ENCODE measurements at regions not wholly inside any gene's neighbourhood (a gene's known extent, or its start where the extent isn't known, plus 50 kb on each side); places are given as distances from the start of the nearest gene placed in this dataset.

DNA sequence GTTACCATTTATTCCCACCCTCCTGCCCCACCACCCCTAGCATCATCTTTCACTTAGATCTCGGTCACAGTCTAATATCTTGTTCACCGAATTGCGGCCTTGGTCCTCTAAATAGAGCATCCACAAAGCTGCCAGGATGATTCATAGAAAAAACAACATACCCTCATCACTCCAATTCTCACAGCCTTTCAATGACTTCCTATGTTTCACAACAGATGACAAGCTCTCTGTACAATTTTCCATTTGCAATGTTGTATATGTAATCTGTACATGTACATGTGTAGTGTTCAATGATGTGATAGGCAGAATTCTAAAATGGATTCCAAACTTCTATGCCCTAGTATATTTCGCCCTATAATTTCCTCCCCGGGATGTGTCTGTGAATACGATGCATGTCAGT is 675.6 kb upstream of the CELF4 start:
- no peak for TF ChIP-seq FOXP2 (optimal IDR thresholded peaks at IDR 0.05; ENCODE audit: borderline replicate concordance, extremely low read depth, extremely low read length, insufficient read depth)
- TF ChIP-seq, protein P1, sequence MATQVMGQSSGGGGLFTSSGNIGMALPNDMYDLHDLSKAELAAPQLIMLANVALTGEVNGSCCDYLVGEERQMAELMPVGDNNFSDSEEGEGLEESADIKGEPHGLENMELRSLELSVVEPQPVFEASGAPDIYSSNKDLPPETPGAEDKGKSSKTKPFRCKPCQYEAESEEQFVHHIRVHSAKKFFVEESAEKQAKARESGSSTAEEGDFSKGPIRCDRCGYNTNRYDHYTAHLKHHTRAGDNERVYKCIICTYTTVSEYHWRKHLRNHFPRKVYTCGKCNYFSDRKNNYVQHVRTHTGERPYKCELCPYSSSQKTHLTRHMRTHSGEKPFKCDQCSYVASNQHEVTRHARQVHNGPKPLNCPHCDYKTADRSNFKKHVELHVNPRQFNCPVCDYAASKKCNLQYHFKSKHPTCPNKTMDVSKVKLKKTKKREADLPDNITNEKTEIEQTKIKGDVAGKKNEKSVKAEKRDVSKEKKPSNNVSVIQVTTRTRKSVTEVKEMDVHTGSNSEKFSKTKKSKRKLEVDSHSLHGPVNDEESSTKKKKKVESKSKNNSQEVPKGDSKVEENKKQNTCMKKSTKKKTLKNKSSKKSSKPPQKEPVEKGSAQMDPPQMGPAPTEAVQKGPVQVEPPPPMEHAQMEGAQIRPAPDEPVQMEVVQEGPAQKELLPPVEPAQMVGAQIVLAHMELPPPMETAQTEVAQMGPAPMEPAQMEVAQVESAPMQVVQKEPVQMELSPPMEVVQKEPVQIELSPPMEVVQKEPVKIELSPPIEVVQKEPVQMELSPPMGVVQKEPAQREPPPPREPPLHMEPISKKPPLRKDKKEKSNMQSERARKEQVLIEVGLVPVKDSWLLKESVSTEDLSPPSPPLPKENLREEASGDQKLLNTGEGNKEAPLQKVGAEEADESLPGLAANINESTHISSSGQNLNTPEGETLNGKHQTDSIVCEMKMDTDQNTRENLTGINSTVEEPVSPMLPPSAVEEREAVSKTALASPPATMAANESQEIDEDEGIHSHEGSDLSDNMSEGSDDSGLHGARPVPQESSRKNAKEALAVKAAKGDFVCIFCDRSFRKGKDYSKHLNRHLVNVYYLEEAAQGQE (IDR thresholded peaks at IDR 0.05; ENCODE audit: insufficient read depth in 1 of 2, low read depth in 2 of 2, low read length in 2 of 2): no peak
- no peak for TF ChIP-seq POLR2AphosphoS5 (IDR thresholded peaks at IDR 0.05; ENCODE audit: low read depth, low read length)
- no peak for TF ChIP-seq SIN3A (IDR thresholded peaks at IDR 0.05; ENCODE audit: borderline replicate concordance, insufficient read depth, low read length)
- no peak for TF ChIP-seq TAF1 (IDR thresholded peaks at IDR 0.05; ENCODE audit: borderline replicate concordance, insufficient read depth, low read length)

DNA sequence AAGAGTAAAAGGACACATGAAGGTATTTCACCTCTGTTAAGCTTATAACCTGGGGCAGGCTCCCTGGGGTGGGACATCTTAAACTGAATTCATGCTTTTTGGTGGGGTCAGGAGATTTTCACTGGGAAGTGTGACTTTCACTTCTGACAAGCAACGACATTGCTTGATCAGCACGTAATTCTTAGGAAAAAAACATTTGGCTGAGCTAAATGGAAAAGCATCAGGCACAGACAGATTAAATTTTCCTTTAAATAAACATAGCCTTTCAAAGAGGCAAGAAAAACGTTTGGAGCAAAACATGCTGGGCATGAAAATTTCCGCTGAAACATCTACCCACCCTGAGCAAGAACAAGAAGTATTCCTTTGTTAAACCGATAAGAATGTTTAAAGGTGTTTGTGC is 674.0 kb upstream of the CELF4 start:
- TF ChIP-seq SIN3A (IDR thresholded peaks at IDR 0.05; ENCODE audit: borderline replicate concordance, insufficient read depth, low read length) (no peak), FOXP2 (optimal IDR thresholded peaks at IDR 0.05; ENCODE audit: borderline replicate concordance, extremely low read depth, extremely low read length, insufficient read depth) (no peak), TAF1 (IDR thresholded peaks at IDR 0.05; ENCODE audit: borderline replicate concordance, insufficient read depth, low read length) (no peak), POLR2AphosphoS5 (IDR thresholded peaks at IDR 0.05; ENCODE audit: low read depth, low read length) (no peak)
- TF ChIP-seq, protein P1 (IDR thresholded peaks at IDR 0.05; ENCODE audit: insufficient read depth in 1 of 2, low read depth in 2 of 2, low read length in 2 of 2): no peak

DNA sequence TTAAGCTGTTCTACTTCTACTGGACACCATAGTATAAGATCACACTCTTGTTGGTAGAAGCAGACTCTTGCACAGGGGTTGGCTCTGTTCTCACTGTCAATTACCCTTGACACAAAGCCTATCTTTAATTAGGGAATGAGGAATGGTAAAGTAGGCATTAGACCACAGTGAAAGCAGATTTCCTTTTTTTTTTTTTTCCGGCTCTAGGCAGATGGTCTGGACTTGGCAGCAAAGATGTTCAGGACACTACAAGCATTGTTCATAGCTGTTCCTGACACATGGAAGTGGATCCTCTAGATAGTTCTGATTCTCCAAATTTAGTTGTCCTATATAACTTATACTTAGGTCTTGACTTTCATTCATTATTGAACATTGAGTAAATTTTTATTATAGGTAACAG is 672.2 kb upstream of the CELF4 start:
- no peak for TF ChIP-seq POLR2AphosphoS5 (IDR thresholded peaks at IDR 0.05; ENCODE audit: low read depth, low read length)
- TF ChIP-seq, protein P1 (IDR thresholded peaks at IDR 0.05; ENCODE audit: insufficient read depth in 1 of 2, low read depth in 2 of 2, low read length in 2 of 2): no peak
- no peak for TF ChIP-seq SIN3A (IDR thresholded peaks at IDR 0.05; ENCODE audit: borderline replicate concordance, insufficient read depth, low read length)

DNA sequence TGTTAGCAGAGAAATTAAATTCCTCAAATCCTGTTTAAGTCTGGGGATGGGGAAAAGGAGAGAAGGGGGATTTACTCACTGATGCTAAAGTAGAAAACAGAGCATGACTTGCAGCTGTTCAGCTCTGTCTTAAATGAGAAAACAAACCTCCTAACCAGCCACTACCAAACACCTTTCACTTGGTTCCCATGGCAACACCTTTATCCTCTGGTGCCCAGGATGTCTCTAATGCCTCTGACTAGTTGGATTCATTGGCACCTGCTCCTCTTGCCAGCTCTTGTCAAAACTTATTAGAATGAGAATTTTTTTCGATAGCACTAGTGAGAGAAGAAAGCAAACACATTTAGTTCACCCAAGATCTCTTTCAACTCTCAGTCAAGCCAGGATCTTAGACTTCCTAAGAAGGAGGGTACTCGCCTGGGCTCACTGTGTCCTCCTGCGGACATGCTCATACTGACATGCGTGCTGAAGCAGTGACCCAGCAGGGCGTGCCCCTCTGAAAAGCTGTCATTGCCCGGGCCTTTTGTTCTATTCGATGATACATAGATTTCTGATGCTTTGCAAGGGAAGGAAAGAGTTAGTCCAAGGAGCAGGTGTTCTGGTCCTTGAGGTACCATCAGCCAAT is 656.0 kb upstream of the CELF4 start:
- TF ChIP-seq TAF1 (IDR thresholded peaks at IDR 0.05; ENCODE audit: borderline replicate concordance, insufficient read depth, low read length) (no peak), FOXP2 (optimal IDR thresholded peaks at IDR 0.05; ENCODE audit: borderline replicate concordance, extremely low read depth, extremely low read length, insufficient read depth) (no peak), POLR2AphosphoS5 (IDR thresholded peaks at IDR 0.05; ENCODE audit: low read depth, low read length) (no peak), SIN3A (IDR thresholded peaks at IDR 0.05; ENCODE audit: borderline replicate concordance, insufficient read depth, low read length) (no peak)
- TF ChIP-seq, protein P1 (IDR thresholded peaks at IDR 0.05; ENCODE audit: insufficient read depth in 1 of 2, low read depth in 2 of 2, low read length in 2 of 2): no peak

DNA sequence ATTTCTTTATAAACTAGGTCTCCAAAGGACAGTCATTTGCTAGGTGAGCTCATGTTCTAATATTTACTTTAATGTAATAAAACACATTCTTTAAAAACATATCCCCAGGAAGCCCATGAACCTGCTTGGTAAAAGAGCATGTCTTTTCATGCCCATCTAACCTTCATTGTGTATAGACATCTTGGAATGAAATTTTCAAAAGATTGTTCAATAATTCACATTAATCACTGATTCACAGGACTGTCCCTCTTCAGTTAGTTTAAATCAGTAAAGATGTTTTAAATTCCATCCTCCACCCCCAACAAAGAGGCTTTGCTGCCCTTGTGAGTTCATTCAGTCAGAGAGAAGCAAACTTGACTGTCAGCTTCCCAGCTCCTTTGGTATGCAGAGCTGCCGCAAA is 633.4 kb upstream of the CELF4 start:
- TF ChIP-seq, protein P1 (IDR thresholded peaks at IDR 0.05; ENCODE audit: insufficient read depth in 1 of 2, low read depth in 2 of 2, low read length in 2 of 2): no peak
- no peak for TF ChIP-seq POLR2AphosphoS5 (IDR thresholded peaks at IDR 0.05; ENCODE audit: low read depth, low read length)
- no peak for TF ChIP-seq FOXP2 (optimal IDR thresholded peaks at IDR 0.05; ENCODE audit: borderline replicate concordance, extremely low read depth, extremely low read length, insufficient read depth)
- TF ChIP-seq SIN3A (IDR thresholded peaks at IDR 0.05; ENCODE audit: borderline replicate concordance, insufficient read depth, low read length): no peak
- TF ChIP-seq TAF1 (IDR thresholded peaks at IDR 0.05; ENCODE audit: borderline replicate concordance, insufficient read depth, low read length): no peak

All from PFSK-1 (cell line).